Right lobe of liver (tissue), 4 donors: ENCODE measurements at regions not wholly inside any gene's neighbourhood (a gene's known extent, or its start where the extent isn't known, plus 50 kb on each side); places are given as distances from the start of the nearest gene placed in this dataset.

ENCODE experiments used
- CTCF ChIP-seq, 4 donors: fragments of 200-600 bp in 3 of 4; fragments of 450-650 bp in 1 of 4; IDR thresholded peaks; one replicate each; pipeline versions ENCODE4 v1.5.1 to v1.8.0; 2016 to 2022; ENCODE audit warnings: antibody characterized with exemption in 4 of 4, mild to moderate bottlenecking in 2 of 4
- POLR2A ChIP-seq: fragments of 450-650 bp; IDR thresholded peaks from one replicate; pipeline ENCODE4 v1.6.1; 2017; ENCODE audit warnings: antibody characterized with exemption, mild to moderate bottlenecking
- donor health status: DM: no; HTN: no; CAD: no.
- donor health status: DM: no; HTN: no; CAD: no.
- donor health status: DM: no; HTN: yes; CAD: no.

- TF ChIP-seq CTCF (IDR thresholded peaks at IDR 0.05) (no peak), POLR2A (no peak)
Measured at GRCh38 chr3:82354228-82354627, 592.8 kb upstream of the GBE1 start.
